Activated naive CD4-positive, alpha-beta T cell treated with Interleukin-2 at 50 U/mL for 16 hours (primary cell): ENCODE measurements at regions not wholly inside any gene's neighbourhood (a gene's known extent, or its start where the extent isn't known, plus 50 kb on each side); places are given as distances from the start of the nearest gene placed in this dataset.

Source experiments
- DNase-seq: peaks from one replicate; pipeline ENCODE4 v3.0.0-alpha.2; 2020

- no peak for DNase-seq
Observed at GRCh38 chr2:21451403-21451802, 327.6 kb downstream of the TDRD15 start.

- no peak for DNase-seq
Observed at GRCh38 chr2:21452263-21452662, 328.5 kb downstream of the TDRD15 start.

- DNase-seq = no peak
Observed at GRCh38 chr2:21452678-21453077, 328.9 kb downstream of the TDRD15 start.

- no peak for DNase-seq
Observed at GRCh38 chr2:21453723-21454450, 330.1 kb downstream of the TDRD15 start.

GRCh38 chr2:21454839-21455238, 331.1 kb downstream of the TDRD15 start:
- no peak for DNase-seq

GRCh38 chr2:21461754-21462240, 338.0 kb downstream of the TDRD15 start:
- no peak for DNase-seq

GRCh38 chr2:21466341-21466927, 342.7 kb downstream of the TDRD15 start:
- no peak for DNase-seq

- DNase-seq = no peak
Observed at GRCh38 chr2:21467280-21467818, 343.6 kb downstream of the TDRD15 start.

GRCh38 chr2:21467910-21468309, 344.1 kb downstream of the TDRD15 start:
- DNase-seq = no peak

- DNase-seq = no peak
Observed at GRCh38 chr2:21468624-21469023, 344.9 kb downstream of the TDRD15 start.

GRCh38 chr2:21469158-21469557, 345.4 kb downstream of the TDRD15 start:
- no peak for DNase-seq

GRCh38 chr2:21469564-21469963, 345.8 kb downstream of the TDRD15 start:
- no peak for DNase-seq

GRCh38 chr2:21480162-21480561, 356.4 kb downstream of the TDRD15 start:
- DNase-seq = no peak

- DNase-seq = no peak
Observed at GRCh38 chr2:21484643-21485042, 360.9 kb downstream of the TDRD15 start.

- no peak for DNase-seq
Observed at GRCh38 chr2:21486445-21486844, 362.7 kb downstream of the TDRD15 start.

- no peak for DNase-seq
Observed at GRCh38 chr2:21489080-21489479, 365.3 kb downstream of the TDRD15 start.

GRCh38 chr2:21498016-21498415, 374.2 kb downstream of the TDRD15 start:
- no peak for DNase-seq

- DNase-seq = no peak
Observed at GRCh38 chr2:21500401-21500945, 376.7 kb downstream of the TDRD15 start.

- no peak for DNase-seq
Observed at GRCh38 chr2:21501376-21502027, 377.7 kb downstream of the TDRD15 start.

- DNase-seq = no peak
Observed at GRCh38 chr2:21515903-21516302, 392.1 kb downstream of the TDRD15 start.

GRCh38 chr2:21519412-21519811, 395.6 kb downstream of the TDRD15 start:
- DNase-seq = no peak

GRCh38 chr2:21519821-21520220, 396.1 kb downstream of the TDRD15 start:
- DNase-seq = no peak

GRCh38 chr2:21535826-21536225, 412.1 kb downstream of the TDRD15 start:
- no peak for DNase-seq

GRCh38 chr2:21539685-21540084, 415.9 kb downstream of the TDRD15 start:
- no peak for DNase-seq
